ENCODE measurements at regions not wholly inside any gene's neighbourhood (a gene's known extent, or its start where the extent isn't known, plus 50 kb on each side); places are given as distances from the start of the nearest gene placed in this dataset.

DNA sequence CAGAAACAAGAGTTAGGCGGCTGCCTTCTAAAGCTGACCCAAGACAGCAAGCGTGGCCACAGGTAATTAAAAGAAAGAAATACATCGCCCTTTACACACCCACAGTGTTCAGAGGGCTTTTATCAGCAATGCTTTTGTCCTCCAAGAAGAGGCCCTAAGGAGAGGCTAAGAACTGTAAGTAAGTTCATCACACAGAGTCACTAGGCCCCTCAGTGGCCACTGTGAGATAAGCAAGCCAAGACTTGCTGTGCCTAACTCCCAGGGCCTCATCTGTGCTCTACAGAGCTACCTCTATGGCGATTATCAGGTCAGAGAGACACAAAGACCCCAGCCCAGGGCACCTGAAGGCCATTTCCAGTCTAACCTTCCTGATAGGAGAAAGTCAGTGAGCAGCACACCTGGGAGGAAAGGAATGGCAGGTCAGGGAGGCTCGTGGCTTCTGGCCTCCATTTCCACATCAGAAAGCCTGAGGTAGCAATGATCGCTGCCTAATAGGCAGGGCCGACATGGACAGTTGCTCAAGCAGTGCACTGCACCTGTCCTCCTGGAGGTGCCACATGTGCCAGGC is 545.2 kb upstream of the CDH11 start:
- TF ChIP-seq, protein P1, sequence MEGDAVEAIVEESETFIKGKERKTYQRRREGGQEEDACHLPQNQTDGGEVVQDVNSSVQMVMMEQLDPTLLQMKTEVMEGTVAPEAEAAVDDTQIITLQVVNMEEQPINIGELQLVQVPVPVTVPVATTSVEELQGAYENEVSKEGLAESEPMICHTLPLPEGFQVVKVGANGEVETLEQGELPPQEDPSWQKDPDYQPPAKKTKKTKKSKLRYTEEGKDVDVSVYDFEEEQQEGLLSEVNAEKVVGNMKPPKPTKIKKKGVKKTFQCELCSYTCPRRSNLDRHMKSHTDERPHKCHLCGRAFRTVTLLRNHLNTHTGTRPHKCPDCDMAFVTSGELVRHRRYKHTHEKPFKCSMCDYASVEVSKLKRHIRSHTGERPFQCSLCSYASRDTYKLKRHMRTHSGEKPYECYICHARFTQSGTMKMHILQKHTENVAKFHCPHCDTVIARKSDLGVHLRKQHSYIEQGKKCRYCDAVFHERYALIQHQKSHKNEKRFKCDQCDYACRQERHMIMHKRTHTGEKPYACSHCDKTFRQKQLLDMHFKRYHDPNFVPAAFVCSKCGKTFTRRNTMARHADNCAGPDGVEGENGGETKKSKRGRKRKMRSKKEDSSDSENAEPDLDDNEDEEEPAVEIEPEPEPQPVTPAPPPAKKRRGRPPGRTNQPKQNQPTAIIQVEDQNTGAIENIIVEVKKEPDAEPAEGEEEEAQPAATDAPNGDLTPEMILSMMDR (IDR thresholded peaks at IDR 0.05), result no peak
- TF ChIP-seq POLR2A (IDR thresholded peaks at IDR 0.05), result no peak
